Hepatocyte (in vitro differentiated cells): ENCODE measurements at regions not wholly inside any gene's neighbourhood (a gene's known extent, or its start where the extent isn't known, plus 50 kb on each side); places are given as distances from the start of the nearest gene placed in this dataset.
"Not testable (repeated sequence)": the region's sequence is repeated elsewhere in the genome, so short reads cannot be mapped to it uniquely, and the experiment has no call there.

Source experiments
- CTCF ChIP-seq: fragments of 200-600 bp; sonication (generic); IDR thresholded peaks from 2 replicates; pipeline ENCODE4 v1.5.1; 2016; ENCODE audit warnings: antibody characterized with exemption, mild to moderate bottlenecking; ENCODE audit not compliant: poor library complexity
- EZH2 ChIP-seq: fragments of 200-600 bp; sonication (generic); IDR thresholded peaks from 2 replicates; pipeline ENCODE4 v1.6.1; 2016; ENCODE audit warnings: antibody characterized with exemption, mild to moderate bottlenecking, borderline replicate concordance

- not testable (repeated sequence) for TF ChIP-seq CTCF, EZH2
These were observed 4015.1 kb upstream of the TPTE start for GRCh38 chr21:6506167-6506894.
